ENCODE measurements at regions not wholly inside any gene's neighbourhood (a gene's known extent, or its start where the extent isn't known, plus 50 kb on each side); places are given as distances from the start of the nearest gene placed in this dataset.

- ChIA-PET POLR2A (no interaction called here), CTCF (interaction anchor here (1.0 to 1.3 kb wide), 3 partner anchors 9 to 251 kb away, joined by 3 to 4 read pairs (median 3); no protein-coding TSS in a partner anchor)
- Histone ChIP-seq H3K9me3 (no peaks in the 10 kb centered on the region), H3K27ac (no peak overlapping the region), H3K4me3 (no peak overlapping the region), H3K4me1 (no peaks in the 10 kb centered on the region), H3K4me2 (no peak overlapping the region)
- TF ChIP-seq TP53 (CRISPR knock-in tag; IDR thresholded peaks at IDR 0.05) (no peak), RAD21 (conservative IDR thresholded peaks at IDR 0.05 in 1 of 2, IDR thresholded peaks at IDR 0.05 in 1 of 2) (no peak)
- FAIRE-seq (no peak), DNase-seq (ENCODE audit: low read depth in 1 of 2, low spot score in 1 of 2) (no peak), ATAC-seq (no peak)
- 74% methylated on average over 3 of the region's 3 CpGs for WGBS (ENCODE audit: missing lambda C conversion rate)
Observed at GRCh38 chr13:110036060-110036459, 249.7 kb upstream of the IRS2 start.

GRCh38 chr13:110034031-110034549 is 247.7 kb upstream of the IRS2 start:
- Histone ChIP-seq H3K27ac (no peak overlapping the region), H3K4me3 (no peak overlapping the region), H3K9me3 (no peaks in the 10 kb centered on the region), H3K4me1 (no peaks in the 10 kb centered on the region), H3K4me2 (no peak overlapping the region)
- ATAC-seq: no peak
- ChIA-PET POLR2A (no interaction called here), CTCF (no interaction called here)
- no peak for FAIRE-seq
- TF ChIP-seq BHLHE40 (IDR thresholded peaks at IDR 0.05; ENCODE audit: low read depth, low read length) (no peak), CBX2 (IDR thresholded peaks at IDR 0.05; ENCODE audit: borderline replicate concordance, low read depth) (no peak), REST (IDR thresholded peaks at IDR 0.05) (no peak)
- TF ChIP-seq, protein P1, sequence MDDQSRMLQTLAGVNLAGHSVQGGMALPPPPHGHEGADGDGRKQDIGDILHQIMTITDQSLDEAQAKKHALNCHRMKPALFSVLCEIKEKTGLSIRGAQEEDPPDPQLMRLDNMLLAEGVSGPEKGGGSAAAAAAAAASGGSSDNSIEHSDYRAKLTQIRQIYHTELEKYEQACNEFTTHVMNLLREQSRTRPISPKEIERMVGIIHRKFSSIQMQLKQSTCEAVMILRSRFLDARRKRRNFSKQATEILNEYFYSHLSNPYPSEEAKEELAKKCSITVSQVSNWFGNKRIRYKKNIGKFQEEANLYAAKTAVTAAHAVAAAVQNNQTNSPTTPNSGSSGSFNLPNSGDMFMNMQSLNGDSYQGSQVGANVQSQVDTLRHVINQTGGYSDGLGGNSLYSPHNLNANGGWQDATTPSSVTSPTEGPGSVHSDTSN (IDR thresholded peaks at IDR 0.05): no peak
- DNase-seq (ENCODE audit: low read depth in 1 of 2, low spot score in 1 of 2): no peak
- WGBS (ENCODE audit: missing lambda C conversion rate): 69% methylated on average over 4 of the region's 4 CpGs

GRCh38 chr13:110032969-110033368 is 246.6 kb upstream of the IRS2 start:
- CTCF ChIA-PET: no interaction called here
- FAIRE-seq: no peak

DNA sequence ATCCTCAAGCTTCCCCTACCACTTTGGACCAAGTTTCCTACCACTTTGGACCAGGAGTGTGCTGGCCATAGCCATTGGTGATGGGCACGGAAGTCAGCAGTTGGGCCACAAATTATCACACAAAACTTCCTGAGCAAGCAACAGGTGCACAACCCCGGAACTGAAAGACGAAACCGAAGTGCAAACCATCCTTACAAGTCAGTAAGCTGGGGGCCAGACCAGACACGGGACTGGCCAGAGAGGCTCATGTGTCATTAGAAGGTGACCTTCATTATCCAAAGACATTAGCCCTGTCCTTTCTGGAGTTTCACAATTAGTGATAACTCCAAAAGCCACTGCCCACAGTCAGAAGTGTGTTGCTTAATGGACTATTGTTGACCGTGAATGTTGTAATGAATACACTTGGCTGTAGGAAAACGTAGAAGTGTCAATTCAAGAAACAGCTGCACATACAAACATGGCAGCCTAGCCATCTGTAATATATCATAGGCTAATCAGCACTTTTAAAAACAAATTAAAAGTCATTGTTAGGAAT is 244.1 kb upstream of the IRS2 start:
- ChIA-PET CTCF (no interaction called here), POLR2A (no interaction called here)
- no peak for DNase-seq (ENCODE audit: low read depth in 1 of 2, low spot score in 1 of 2)
- H3K4me3 ChIP-seq: no peak overlapping the region
- TF ChIP-seq HMGXB4 (CRISPR knock-in tag; IDR thresholded peaks at IDR 0.05; ENCODE audit: borderline replicate concordance): no peak
- TF ChIP-seq MAFK (IDR thresholded peaks at IDR 0.05; ENCODE audit: partially characterized antibody): no peak
- TF ChIP-seq EP300 (IDR thresholded peaks at IDR 0.05): no peak
- no peak for TF ChIP-seq FOSB (CRISPR knock-in tag; IDR thresholded peaks at IDR 0.05)
- no peak for TF ChIP-seq EHMT2 (IDR thresholded peaks at IDR 0.05; ENCODE audit: low read depth)
- H3K9me3 ChIP-seq: no peaks in the 10 kb centered on the region
- no peak overlapping the region for H3K27ac ChIP-seq
- no peaks in the 10 kb centered on the region for H3K4me1 ChIP-seq
- no peak for ATAC-seq
- no peak for FAIRE-seq
- no peak overlapping the region for H3K4me2 ChIP-seq
- 74% methylated on average over 7 of the region's 7 CpGs for WGBS (ENCODE audit: missing lambda C conversion rate)

More at GRCh38 chr13:110032969-110033368, 246.6 kb upstream of the IRS2 start:
- TF ChIP-seq KDM1A (IDR thresholded peaks at IDR 0.05; ENCODE audit: low read depth): no peak
- TF ChIP-seq RCOR1 (IDR thresholded peaks at IDR 0.05; ENCODE audit: low read depth, low read length): no peak
- no peak for TF ChIP-seq ZC3H11A (IDR thresholded peaks at IDR 0.05)
- TF ChIP-seq NPAS2 (CRISPR knock-in tag; IDR thresholded peaks at IDR 0.05; ENCODE audit: borderline replicate concordance): no peak
- no peak for TF ChIP-seq CBX8 (IDR thresholded peaks at IDR 0.05)
- no peak for TF ChIP-seq EHMT2 (IDR thresholded peaks at IDR 0.05; ENCODE audit: low read depth)
- TF ChIP-seq ZFP36 (IDR thresholded peaks at IDR 0.05; ENCODE audit: borderline replicate concordance, partially characterized antibody): no peak
- no peak for TF ChIP-seq GATA3 (IDR thresholded peaks at IDR 0.05; ENCODE audit: borderline replicate concordance)
- no peak for TF ChIP-seq EP300 (IDR thresholded peaks at IDR 0.05)
- TF ChIP-seq MYC (IDR thresholded peaks at IDR 0.05; ENCODE audit: borderline replicate concordance, low read length): no peak
- no peak for TF ChIP-seq HDAC2 (IDR thresholded peaks at IDR 0.05)
- TF ChIP-seq BHLHE40 (IDR thresholded peaks at IDR 0.05; ENCODE audit: low read depth, low read length): no peak
- no peak for TF ChIP-seq ZNF302 (CRISPR knock-in tag; IDR thresholded peaks at IDR 0.05)
- TF ChIP-seq SMC3 (IDR thresholded peaks at IDR 0.05): no peak
- no peak for TF ChIP-seq MAZ (IDR thresholded peaks at IDR 0.05; ENCODE audit: borderline replicate concordance, low read depth, low read length)
- no peak for TF ChIP-seq FOXS1 (CRISPR knock-in tag; IDR thresholded peaks at IDR 0.05)
- TF ChIP-seq CHD2 (IDR thresholded peaks at IDR 0.05; ENCODE audit: low read length, partially characterized antibody): no peak
- Histone ChIP-seq H3K27ac (no peak overlapping the region), H3K4me1 (no peaks in the 10 kb centered on the region), H3K4me3 (no peak overlapping the region), H3K9me3 (no peaks in the 10 kb centered on the region), H3K4me2 (no peak overlapping the region)
- no peak for DNase-seq (ENCODE audit: low read depth in 1 of 2, low spot score in 1 of 2)
- ATAC-seq: no peak
- 60% methylated on average over 5 of the region's 5 CpGs for WGBS (ENCODE audit: missing lambda C conversion rate)
- POLR2A ChIA-PET: no interaction called here

Measured in A549 (cell line).